GOT3 (cell line): ENCODE measurements at regions not wholly inside any gene's neighbourhood (a gene's known extent, or its start where the extent isn't known, plus 50 kb on each side); places are given as distances from the start of the nearest gene placed in this dataset.

ENCODE experiments used
- DNase-seq: peaks from one replicate; lab custom pipeline; 2025; ENCODE audit warnings: mixed read lengths; lab: John Stamatoyannopoulos, UW

GRCh38 chr15:94769089-94769488 is 537.7 kb downstream of the MCTP2 start:
- DNase-seq, result no peak

- DNase-seq, result no peak
Measured at GRCh38 chr15:94770199-94770598, 538.8 kb downstream of the MCTP2 start.

- no peak for DNase-seq
Measured at GRCh38 chr15:94777037-94777436, 545.7 kb downstream of the MCTP2 start.

GRCh38 chr15:94778840-94779239 is 547.5 kb downstream of the MCTP2 start:
- no peak for DNase-seq

GRCh38 chr15:94780166-94780565 is 548.8 kb downstream of the MCTP2 start:
- DNase-seq, result no peak

GRCh38 chr15:94785091-94785490 is 553.7 kb downstream of the MCTP2 start:
- DNase-seq, result no peak

- DNase-seq, result no peak
Measured at GRCh38 chr15:94791008-94791407, 559.6 kb downstream of the MCTP2 start.

- DNase-seq, result no peak
Measured at GRCh38 chr15:94791510-94791909, 560.1 kb downstream of the MCTP2 start.

- DNase-seq, result no peak
Measured at GRCh38 chr15:94792196-94792595, 560.8 kb downstream of the MCTP2 start.

GRCh38 chr15:94793207-94793606 is 561.8 kb downstream of the MCTP2 start:
- no peak for DNase-seq

GRCh38 chr15:94793641-94794040 is 562.3 kb downstream of the MCTP2 start:
- no peak for DNase-seq

- DNase-seq, result no peak
Measured at GRCh38 chr15:94804613-94805012, 573.3 kb downstream of the MCTP2 start.

GRCh38 chr15:94815110-94815731 is 583.9 kb downstream of the MCTP2 start:
- no peak for DNase-seq

- no peak for DNase-seq
Measured at GRCh38 chr15:94815914-94816313, 584.6 kb downstream of the MCTP2 start.

GRCh38 chr15:94829887-94830884 is 598.8 kb downstream of the MCTP2 start:
- no peak for DNase-seq

- DNase-seq, result no peak
Measured at GRCh38 chr15:94834000-94834399, 602.6 kb downstream of the MCTP2 start.

- no peak for DNase-seq
Measured at GRCh38 chr15:94834494-94834893, 603.1 kb downstream of the MCTP2 start.

- DNase-seq, result no peak
Measured at GRCh38 chr15:94838281-94838680, 606.9 kb downstream of the MCTP2 start.

GRCh38 chr15:94840794-94841783 is 609.7 kb downstream of the MCTP2 start:
- no peak for DNase-seq

GRCh38 chr15:94843060-94843459 is 611.7 kb downstream of the MCTP2 start:
- DNase-seq, result no peak

- DNase-seq, result no peak
Measured at GRCh38 chr15:94844198-94844537, 612.8 kb downstream of the MCTP2 start.
